GF-D8 (cell line): ENCODE measurements at regions not wholly inside any gene's neighbourhood (a gene's known extent, or its start where the extent isn't known, plus 50 kb on each side); places are given as distances from the start of the nearest gene placed in this dataset.

Experiments used
- DNase-seq: peaks from one replicate; lab custom pipeline; 2025; lab: John Stamatoyannopoulos, UW

GRCh38 chr4:28973587-28974350 is 1746.4 kb upstream of the PCDH7 start:
- no peak for DNase-seq

GRCh38 chr4:28976369-28976768 is 1743.8 kb upstream of the PCDH7 start:
- DNase-seq, result no peak

DNA sequence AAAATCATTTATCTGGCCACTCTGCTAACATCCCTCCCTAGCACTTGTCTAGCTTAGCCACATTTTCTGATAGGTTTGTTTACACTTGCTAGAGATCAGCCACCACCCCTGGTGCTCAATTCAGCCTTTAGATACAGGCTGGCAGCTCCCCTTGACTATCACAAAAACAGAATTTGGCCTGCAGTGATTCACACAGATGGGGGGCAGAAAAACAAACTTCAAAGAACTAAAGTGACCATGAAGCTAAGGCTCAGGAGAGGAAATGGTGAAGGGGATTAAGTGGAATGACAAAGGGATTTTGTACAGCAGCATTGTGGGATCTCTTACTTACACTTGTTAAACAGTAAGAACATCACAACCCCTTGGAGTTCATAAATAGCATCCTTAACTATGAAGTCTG is 1718.0 kb upstream of the PCDH7 start:
- no peak for DNase-seq

DNA sequence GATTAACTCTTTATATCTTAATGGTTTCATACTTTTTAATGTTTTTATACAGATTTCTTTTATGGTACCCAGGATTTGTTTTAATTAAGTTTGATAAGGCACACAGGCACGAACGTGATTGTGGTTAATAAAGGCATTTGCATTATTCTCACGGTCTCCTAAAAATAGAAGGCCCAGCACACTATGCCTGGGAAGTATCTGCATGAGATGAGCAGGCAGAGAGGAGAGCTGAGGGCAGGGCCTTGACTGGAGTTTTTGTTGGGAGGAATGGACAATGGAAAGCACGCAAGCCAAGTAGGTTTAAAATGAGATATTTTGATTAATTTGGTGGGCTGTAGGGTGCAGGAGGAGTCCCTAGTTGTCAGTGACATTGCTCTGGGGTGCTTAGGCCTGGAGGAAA is 1714.3 kb upstream of the PCDH7 start:
- DNase-seq, result no peak

DNA sequence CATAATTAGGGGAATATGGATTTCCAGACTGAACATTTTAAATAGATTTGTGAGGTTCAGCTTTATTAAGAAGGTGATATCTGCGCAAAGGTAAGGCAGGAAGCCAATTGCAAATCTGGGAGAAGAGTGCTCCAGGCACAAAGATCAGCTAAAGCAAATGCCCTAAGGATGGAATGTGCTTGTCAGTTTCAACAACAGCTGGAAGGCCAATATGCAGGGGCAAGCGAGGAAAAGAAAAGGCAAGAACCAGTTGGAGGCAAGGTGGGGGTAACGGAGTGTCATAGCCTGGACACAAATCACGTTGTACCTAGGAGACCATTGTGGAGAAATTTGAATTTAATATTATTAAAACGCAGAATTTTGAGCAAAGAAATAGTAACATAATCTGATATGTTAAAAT is 1710.3 kb upstream of the PCDH7 start:
- DNase-seq, result no peak

DNA sequence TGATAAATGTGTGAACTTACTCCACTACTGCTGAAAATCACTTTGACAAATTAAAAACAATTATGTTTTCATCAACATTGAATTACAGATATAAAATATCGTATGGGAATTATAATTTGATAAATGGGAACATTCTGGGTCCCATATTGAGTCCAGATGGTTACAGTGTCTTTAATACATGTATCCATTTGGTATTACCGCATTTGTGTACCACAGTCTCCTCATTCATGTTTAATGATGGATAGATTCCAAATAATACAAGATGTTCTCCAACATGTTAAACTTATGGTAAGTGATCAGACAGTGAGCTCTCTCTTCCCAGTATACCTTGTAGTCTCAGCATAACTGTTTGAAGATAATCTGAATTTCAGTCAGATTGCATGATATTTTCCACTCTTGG is 1706.8 kb upstream of the PCDH7 start:
- no peak for DNase-seq

DNA sequence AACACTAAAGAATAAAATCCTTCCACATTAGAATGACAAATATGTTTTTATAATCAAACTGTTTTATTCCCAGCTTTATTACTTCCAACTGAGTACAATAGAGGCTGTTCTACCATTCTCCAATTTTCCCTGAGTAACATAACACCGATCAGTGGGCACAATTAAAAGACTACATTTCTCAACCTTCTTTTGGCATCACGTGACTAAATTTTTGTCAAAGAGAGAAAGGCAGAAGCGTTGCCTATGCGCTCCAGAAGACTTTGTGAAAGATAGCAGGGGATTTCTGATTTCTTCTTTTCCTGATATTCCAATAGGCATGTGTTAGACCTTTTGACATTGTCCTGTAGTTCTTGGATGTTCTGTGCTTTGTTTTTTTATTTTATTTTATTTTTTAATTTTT is 1705.6 kb upstream of the PCDH7 start:
- DNase-seq, result no peak

DNA sequence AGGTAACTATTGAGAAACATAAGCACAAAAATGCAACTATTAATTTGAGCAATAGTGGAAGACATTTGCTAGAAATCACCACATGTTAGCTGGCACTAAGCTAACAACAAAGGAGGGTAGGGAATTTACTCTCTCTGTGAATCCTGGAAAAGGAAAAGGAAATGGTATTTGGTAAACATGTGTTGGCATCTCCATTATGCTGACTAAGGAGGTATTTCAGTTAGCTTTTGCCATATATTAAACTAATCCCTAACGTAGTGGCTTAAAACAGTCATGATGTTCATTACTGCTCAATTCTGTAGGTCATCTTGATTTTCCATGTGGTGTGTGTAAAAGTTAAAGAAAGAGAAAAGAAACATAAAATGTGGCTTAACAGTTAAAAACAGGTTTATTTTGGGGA is 1686.5 kb upstream of the PCDH7 start:
- no peak for DNase-seq

GRCh38 chr4:29037501-29037900 is 1682.7 kb upstream of the PCDH7 start:
- no peak for DNase-seq

DNA sequence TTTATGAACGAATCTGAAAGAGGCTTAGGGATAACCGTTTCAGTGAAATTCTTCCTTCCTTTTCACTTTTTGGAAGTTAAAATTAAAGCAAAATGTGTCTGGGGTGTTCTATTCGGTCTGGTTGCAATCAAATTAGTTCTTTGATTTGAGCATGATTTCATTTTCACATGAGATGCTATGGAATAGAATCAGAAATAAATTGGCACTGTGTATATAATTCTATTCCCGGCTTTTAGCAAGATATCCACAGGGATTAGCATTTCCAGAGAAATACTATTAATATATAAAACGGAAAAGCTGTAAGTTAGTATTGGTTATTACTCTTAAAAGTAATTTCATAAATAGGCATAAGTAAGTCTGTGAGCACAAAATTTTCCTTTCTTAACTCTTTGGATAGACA is 1676.8 kb upstream of the PCDH7 start:
- DNase-seq, result no peak

GRCh38 chr4:29046186-29046585 is 1674.0 kb upstream of the PCDH7 start:
- no peak for DNase-seq

- no peak for DNase-seq
Observed at GRCh38 chr4:29046781-29047180, 1673.4 kb upstream of the PCDH7 start.

DNA sequence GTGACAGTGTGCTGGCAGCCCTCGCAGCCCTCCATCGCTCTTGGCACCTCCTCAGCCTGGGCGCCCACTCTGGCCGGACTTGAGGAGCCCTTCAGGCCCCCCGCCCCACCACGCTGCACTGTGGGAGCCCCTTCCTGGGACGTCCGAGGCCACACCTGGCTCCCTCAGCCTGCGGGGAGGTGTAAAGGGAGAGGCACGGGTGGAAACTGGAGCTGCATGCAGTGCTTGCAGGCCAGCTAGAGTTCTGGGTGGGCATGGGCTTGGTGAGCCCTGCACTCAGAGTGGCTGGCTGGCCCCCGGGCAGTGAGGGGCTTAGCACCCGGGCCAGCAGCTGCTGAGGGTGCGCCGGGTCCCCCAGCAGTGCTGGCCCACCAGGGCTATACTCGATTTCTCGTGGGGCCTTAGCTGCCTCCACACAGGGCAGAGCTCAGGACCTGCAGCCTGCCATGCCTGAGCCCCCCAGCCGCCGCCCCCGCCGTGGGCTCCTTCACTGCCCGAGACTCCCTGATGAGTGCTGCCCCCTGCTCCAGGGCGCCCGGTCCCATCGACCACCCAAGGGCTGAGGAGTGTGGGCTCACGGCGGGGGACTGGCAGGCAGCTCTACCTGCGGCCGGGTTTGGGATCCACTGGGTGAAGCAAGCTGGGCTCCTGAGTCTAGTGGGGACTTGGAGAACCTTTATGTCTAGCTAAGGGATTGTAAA is 1672.7 kb upstream of the PCDH7 start:
- no peak for DNase-seq

GRCh38 chr4:29051381-29051965 is 1668.7 kb upstream of the PCDH7 start:
- DNase-seq, result no peak

DNA sequence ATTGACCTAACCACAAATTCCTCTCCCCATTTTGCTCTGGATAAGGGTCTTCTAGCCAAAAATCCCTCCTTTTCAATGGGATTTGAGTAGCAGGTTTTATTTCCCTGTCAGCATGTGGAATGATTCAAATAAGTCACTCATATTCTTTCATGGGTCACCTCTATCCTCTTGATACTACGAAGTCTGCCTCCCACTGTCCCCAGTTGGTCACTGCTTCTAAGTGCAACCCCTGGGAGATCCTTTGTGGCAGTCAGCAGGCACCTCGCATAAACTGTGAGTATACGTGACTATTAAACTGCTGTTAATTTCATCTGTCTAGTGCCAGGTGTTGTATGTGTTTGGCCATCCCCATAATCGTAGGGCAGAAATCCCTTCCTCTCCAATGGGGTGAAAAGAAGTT is 1667.9 kb upstream of the PCDH7 start:
- DNase-seq, result no peak

DNA sequence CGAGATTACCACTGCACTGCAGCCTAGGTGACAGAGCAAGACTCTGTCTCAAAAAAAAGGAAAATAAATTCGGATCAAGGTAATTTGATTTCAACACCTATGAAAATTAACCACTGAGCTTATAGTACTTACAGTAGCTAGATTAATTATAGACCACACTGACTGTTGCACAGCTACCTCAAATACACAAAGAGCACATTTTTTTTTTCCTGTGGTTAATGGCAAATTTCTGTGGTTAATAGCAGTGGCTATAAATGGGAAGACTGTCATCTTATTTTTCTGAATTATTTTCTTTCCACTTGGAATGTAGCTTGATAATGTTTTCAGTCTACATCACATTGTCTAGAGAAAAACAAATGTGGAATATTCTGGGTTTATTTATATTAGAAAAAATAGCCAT is 1661.6 kb upstream of the PCDH7 start:
- no peak for DNase-seq

- DNase-seq, result no peak
Observed at GRCh38 chr4:29066861-29067260, 1653.3 kb upstream of the PCDH7 start.

GRCh38 chr4:29073571-29073970 is 1646.6 kb upstream of the PCDH7 start:
- DNase-seq, result no peak

- no peak for DNase-seq
Observed at GRCh38 chr4:29075366-29075765, 1644.8 kb upstream of the PCDH7 start.

GRCh38 chr4:29079260-29079659 is 1640.9 kb upstream of the PCDH7 start:
- DNase-seq, result no peak

- DNase-seq, result no peak
Observed at GRCh38 chr4:29081234-29081955, 1638.8 kb upstream of the PCDH7 start.

GRCh38 chr4:29082684-29083083 is 1637.5 kb upstream of the PCDH7 start:
- DNase-seq, result no peak

- no peak for DNase-seq
Observed at GRCh38 chr4:29085748-29086147, 1634.4 kb upstream of the PCDH7 start.
